GM20000 (cell line): ENCODE measurements at regions not wholly inside any gene's neighbourhood (a gene's known extent, or its start where the extent isn't known, plus 50 kb on each side); places are given as distances from the start of the nearest gene placed in this dataset.
"Not testable (repeated sequence)": the region's sequence is repeated elsewhere in the genome, so short reads cannot be mapped to it uniquely, and the experiment has no call there.

Experiments
- DNase-seq: peaks from one replicate; pipeline ENCODE4 v3.0.0; 2012; ENCODE audit warnings: low spot score
- CTCF ChIP-seq: IDR thresholded peaks from 2 replicates; pipeline ENCODE4 v1.5.1; 2012; ENCODE audit warnings: mild to moderate bottlenecking, control low read depth; ENCODE audit errors: extremely low read depth, missing control alignments

GRCh38 chr18:8991155-8991554, 111.3 kb upstream of the NDUFV2 start:
- no peak for TF ChIP-seq CTCF
- DNase-seq = no peak

- not testable (repeated sequence) for DNase-seq
These were observed 110.0 kb upstream of the NDUFV2 start for GRCh38 chr18:8992500-8992899.

- DNase-seq = no peak
- TF ChIP-seq CTCF = no peak
These were observed 107.9 kb upstream of the NDUFV2 start for GRCh38 chr18:8994603-8995002.

- TF ChIP-seq CTCF = no peak
These were observed 107.4 kb upstream of the NDUFV2 start for GRCh38 chr18:8995096-8995495.

GRCh38 chr18:8996771-8997432, 105.6 kb upstream of the NDUFV2 start:
- TF ChIP-seq CTCF = no peak
- DNase-seq = no peak

More at GRCh38 chr18:8995096-8995495, 107.4 kb upstream of the NDUFV2 start:
- DNase-seq = no peak

- TF ChIP-seq CTCF = no peak
- DNase-seq = no peak
These were observed 104.9 kb upstream of the NDUFV2 start for GRCh38 chr18:8997634-8998033.

- no peak for DNase-seq
These were observed 103.8 kb upstream of the NDUFV2 start for GRCh38 chr18:8998481-8999217.

More at GRCh38 chr18:8998481-8999217, 103.8 kb upstream of the NDUFV2 start:
- no peak for TF ChIP-seq CTCF
